Cerebellar cortex (tissue), 1 donor: ENCODE measurements at regions not wholly inside any gene's neighbourhood (a gene's known extent, or its start where the extent isn't known, plus 50 kb on each side); places are given as distances from the start of the nearest gene placed in this dataset.
"Not testable (repeated sequence)": the region's sequence is repeated elsewhere in the genome, so short reads cannot be mapped to it uniquely, and the experiment has no call there.

Experiments used
- DNase-seq: peaks from one replicate; pipeline ENCODE4 v3.0.0-alpha.2; 2015; ENCODE audit warnings: low spot score

DNA sequence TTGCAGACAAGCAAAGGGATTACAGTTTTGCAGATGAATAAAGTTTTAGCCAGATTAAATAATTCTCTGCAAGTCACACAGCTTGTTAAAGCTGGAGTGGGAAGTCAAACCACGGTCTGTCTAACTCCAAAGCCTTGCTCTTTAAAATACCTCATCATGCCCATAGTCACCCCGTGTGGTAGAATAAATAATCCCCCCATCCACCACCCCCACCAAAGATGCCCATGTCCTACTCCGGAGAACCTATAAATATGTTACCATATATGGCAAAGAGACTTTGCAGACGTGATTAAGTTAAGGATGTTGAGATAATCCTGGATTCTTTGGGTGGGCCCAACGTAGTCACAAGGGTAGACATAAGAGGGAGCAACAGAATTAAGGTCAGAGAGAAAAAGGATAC, 118.7 kb downstream of the BEND2 start:
- no peak for DNase-seq

DNA sequence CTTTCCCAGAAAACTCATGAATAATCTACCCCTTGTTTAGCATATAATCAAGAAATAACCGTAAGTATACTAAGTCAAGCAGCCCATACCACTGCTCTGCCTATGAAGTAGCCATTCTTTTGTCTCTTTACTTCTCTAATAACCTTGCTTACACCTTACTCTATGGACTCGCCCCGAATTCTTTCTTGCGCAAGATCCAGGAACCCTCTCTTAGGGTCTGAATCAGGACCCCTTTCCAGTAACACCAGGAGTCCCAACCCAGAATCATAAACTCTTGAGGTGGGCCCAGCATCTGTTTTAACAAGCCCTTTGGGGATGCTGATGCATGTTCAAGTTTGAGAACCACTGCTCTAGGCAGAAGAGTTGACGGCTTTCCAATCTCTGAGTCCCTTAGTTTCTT, 119.6 kb downstream of the BEND2 start:
- no peak for DNase-seq

DNA sequence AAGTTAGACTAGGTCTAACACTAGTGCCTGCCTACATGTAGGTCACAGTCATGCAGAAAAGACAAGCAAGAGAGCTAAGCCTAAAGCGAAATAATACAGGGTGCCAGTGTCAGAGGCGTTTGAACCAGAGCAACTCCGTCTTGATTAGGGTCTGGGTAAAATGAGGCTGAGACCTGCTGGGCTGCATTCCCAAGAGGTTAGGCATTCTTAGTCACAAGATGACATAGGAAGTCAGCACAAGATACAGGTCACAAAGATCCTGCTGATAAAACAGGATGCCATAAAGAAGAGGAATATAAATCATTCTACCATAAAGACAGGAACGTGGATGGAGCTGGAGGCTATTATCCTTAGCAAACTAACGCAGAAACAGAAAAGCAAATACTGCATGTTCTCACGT, 120.9 kb downstream of the BEND2 start:
- no peak for DNase-seq

DNA sequence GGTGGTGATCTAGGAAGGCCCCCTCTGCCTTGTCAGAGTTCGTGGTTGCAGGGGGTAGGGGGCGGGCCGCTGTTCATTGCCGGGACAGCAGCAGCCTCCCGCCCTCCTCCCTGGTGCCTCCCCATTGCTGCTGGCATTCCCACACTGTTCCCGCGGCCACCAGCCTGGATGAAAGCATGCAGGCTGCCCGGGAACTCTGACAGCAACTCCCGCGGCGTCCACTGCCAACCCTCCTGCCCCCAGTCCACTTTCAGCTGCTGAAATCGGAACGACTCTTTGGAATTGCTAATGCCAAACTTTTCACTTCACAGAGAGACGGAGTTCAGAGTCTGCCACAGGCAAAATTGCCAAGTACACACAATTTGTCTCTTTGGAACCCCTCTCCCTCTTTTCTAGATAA, 121.9 kb downstream of the BEND2 start:
- DNase-seq, result no peak

DNA sequence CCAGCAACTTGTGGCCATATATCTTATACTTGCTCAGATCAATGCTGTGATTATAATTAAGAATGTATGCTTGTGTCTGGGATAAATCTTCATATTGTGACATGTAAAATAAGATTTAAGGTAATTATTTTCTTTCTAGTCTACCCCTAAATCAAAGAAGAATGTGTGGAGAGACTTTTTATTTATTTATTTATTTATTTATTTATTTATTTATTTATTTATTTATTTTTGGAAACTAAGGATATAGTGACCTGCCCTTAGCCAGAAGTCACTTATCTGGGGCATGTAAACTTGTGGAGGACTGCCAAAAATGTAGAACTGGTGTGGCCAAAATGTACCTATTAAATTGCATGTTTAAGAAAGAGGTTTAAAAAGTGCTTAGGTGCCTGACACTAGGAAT, 144.3 kb downstream of the BEND2 start:
- no peak for DNase-seq

DNA sequence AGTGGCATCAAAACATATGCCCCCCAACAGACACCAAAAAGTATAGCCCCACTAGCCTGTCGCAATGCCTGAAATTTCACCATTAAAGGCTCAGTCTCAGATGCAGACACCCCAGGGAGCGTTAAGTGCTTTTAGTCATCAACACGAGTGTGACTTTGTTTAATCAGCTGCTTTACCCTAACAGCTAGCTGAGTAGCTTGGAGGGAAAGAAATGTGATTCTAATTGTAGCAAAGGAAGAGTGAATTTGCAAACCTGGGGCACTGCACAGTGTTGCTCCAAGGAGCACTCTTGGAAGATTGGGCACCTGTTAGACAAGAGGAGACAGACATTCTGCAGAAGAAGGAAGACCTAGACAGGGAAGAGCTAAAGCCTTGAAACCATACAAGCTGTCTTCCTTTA, 145.1 kb downstream of the BEND2 start:
- DNase-seq, result no peak

DNA sequence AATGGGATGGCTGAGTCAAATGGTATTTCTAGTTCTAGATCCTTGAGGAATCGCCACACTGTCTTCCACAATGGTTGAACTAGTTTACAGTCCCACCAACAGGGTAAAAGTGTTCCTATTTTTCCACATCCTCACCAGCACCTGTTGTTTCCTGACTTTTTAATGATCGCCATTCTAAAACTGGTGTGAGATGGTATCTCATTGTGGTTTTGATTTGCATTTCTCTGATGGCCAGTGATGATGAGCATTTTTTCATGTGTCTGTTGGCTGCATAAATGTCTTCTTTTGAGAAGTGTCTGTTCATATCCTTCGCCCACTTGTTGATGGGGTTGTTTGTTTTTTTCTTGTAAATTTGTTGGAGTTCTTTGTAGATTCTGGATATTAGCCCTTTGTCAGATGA, 152.6 kb downstream of the BEND2 start:
- not testable (repeated sequence) for DNase-seq

DNA sequence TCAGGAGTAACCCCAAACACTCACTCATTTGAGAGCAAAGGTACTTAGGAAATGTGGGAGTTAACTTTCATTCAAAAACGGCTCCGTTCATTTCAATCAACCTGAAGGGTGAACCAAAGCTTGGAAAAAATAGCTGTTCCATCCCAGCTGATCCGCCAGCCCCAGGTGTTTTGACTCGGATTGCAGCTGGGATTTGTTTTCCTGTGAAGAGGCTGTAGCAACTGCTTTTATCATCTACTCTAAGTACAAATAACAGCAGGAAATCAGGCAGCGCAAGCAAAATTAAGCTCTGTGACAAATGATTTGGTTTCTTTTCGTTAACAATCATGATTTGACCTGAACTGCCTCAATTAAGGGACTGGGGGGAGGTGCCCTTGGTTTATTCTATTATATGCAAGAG, 154.7 kb downstream of the BEND2 start:
- no peak for DNase-seq

DNA sequence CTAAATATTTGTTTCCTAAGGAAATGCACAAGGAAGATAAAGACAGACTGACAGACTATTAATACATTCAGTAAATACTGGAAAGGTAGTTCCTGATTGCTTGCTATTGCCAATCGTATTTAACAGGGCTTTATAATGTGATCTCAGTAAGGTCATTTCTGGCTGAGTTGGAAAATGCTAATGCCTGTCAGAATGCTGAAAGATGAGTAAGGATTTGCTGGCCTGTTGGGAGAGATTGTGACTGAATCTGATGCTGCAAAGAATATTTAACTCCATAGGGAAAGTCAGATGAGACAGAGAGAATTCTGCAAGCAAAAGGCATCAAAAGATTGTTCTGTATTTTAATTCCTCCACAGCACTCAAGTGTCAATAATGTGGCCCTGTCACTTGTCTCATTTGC, 169.0 kb downstream of the BEND2 start:
- DNase-seq, result no peak

DNA sequence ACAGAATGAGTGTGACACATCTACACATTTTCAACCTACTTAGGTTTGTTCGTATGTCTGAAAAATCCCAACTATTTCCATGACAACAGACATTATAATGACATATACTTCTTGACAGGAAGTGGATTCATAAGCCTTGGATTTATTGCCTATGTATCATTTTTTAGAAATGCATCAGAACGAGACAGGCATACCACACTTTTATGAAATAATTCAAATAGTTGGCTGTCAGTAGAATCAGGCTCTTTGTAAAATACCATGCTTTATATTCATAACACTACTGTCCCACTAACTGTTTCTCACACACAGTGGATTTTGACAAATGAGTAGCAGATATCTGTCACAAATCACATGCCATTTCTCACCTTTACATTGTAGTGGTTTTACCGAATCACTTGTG, 173.2 kb downstream of the BEND2 start:
- no peak for DNase-seq

DNA sequence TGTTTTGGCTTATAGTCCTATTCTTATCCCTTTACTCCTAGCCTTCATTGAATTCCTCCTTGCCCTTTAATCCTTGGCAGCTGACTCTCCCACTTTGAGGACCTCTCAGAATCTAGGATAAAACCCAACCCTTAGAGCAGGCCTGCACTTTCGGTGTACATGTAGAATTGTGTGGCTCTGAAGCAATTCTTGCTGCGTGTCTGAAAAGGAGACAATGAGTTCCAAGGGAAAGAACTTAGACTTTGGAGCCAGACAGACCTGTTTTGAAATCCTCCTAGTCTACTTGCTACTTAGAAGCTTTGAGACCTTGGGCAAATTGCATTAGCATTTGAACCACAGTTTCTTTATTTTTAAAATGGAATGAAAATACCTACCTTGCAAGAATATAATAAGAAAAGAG, 175.2 kb downstream of the BEND2 start:
- no peak for DNase-seq

DNA sequence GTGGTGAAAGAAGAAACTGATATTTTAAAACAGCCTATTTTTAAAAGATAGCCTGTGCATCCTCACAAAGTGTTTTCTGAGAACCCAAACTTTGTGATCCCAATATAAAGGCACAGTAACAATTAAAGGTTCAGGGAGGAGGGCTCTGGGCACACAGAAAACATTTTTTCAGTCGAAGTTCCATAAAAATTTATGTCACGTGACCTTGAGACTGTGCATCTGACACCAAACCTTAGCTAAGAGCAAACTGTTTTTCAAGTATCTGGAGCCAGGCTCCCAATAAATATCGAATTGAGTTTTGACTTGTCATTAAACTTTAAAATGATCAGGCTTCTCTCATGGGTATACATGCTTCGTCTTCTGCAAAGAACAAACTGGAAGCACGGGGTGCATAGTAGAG, 177.9 kb downstream of the BEND2 start:
- DNase-seq, result no peak

DNA sequence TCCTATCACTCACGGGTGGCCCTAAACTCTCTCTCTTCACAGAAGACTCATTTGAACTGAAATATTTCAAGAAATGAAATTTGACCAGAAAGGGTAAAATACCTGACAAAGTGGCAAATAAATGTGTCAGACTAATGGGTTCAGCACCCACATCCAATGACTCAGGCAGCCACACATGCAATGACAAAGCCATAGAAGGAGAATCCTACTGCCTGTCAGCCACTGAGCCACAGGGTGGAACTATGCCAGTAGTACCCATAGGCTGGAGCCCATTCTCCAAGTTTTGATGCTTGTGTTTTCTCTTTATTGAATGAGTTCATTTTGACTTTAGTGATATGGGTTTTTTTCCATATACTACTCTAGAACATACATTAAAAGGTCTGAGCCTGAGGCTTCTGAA, 179.0 kb downstream of the BEND2 start:
- no peak for DNase-seq

DNA sequence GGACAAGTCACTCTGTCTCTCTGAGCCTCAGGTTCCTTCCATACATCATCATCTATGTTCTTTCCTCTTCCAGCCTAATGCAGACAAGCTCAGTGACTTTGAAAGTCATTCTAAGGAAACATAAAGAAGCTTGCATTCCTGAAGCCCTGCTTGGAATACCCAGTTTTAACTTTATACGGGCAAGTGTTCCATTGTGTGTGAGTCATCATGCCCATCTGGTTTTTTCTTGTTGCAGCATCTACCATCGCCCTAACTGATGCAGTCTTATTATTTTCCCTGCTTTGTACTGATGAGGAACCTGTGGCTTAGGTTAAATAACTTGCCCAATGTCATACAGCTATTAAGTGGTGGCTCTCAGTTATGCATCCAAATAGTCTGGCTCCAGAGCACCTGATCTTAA, 177.9 kb upstream of the RAI2 start:
- DNase-seq, result no peak

DNA sequence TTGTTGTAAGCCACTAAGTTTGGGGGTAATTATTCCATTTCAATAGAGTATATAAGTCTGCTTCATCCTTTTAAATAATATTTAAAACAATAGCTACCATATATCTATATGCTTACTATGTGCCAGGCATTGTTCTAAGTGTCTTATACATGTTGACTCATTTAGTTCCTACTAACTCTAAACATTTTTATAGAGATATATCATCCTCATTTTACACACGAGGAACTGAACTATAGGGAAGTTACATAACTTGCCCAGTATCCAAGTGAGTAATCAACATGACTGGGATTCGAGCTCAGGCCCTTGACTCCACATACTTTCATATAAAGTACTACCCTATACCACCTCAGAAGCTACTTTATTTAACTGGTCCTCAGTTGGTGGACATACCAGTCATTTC, 175.3 kb upstream of the RAI2 start:
- DNase-seq, result no peak

DNA sequence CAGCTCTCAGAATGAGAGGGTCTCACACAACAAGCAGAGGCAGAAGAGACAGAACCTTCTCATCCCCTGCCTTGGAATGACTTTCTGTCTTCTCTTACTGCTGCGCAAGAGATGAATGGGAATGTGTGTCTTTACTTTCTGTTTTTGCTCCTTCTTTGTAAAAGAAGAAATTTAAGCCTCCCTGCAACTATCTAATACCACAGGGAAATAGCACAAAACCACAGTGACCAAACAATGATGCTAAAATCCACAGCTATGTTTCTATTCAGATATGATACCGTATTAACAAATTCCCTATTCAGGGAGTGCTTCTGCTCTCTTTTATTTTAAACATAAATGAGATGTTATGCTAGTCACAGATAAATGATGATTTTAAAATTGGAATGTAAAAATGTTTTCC, 173.8 kb upstream of the RAI2 start:
- no peak for DNase-seq

DNA sequence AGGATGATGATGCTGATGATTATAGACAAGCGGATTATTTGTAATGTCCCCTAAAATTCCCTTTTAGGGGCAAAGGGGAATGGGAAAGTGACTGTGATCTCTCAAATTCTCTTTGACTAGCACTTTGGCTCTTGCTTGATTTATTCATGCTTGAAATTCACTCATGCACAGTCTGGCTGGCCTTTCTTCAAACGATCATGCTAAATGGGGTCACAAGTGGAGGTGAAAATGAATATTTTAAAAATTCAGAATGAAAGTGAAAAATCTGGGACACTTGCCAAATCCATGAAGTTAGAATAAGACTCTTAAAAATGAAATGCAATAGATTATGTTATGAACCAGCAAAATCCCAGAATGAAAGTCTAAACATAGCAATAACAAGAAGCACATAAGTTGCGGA, 173.4 kb upstream of the RAI2 start:
- DNase-seq, result no peak

DNA sequence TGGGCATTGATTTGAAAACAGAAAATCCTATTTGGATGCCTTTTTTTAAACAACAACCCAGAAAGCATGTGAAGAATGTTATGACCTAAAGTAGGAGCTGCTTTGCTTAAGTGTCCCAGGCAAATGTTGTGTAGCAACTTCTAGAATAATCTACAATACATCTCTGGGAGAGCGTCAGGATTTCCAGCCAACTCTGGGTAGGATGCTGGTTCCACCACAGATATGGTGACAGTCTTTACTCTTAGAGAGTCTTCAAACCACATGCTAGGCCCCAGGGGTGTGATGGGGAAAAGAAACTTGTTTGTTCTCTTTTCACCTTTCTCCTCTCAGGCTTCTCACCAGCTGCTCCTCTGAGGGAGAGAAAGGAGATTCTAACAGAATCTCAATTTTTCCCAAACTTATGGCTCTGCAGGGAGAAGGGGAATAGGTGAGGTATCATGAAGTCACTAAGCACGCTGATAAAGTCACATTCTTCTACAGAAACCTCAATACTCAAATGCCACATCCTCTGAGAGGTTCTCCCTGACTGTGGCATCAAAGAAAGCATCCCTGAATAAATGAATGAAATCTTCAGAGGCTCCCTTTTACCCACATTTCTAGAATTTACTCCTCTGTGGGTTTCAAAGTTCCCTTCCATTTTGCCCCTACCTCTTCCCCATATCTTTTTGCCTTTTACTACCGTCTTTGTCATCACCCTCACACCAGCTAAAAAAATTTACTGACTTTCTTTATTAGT, 171.6 kb upstream of the RAI2 start:
- DNase-seq, result no peak

DNA sequence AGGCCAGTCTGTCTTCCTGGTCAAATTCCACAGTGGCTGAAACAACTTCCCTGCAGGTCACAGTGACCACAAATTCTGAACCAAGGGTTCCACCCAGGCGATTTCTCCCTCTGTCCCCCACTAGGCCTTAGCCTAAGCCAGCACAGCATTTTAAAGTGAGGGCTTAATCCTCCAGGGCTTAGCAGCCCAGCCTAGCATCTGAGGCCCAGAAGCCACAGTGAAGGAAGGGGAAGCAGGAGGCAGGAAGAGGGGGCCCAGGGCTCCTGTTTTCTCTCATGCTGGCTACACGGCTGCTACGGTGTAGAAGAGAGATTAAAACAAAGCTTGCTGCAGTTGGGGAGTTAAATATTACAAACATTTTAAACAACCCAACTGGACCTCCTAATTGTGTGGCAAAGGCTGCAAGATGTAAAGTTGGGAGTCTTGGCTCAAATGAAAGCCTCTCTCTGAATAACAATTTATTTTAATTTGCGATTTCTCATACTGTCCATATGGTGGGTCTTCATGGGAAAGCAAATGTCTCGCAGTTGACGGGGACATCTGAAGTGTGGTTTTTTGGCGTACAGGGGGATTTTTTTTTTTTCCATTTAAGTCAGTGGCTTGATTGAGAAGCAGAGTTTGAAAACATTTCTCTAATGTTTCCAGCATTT, 170.8 kb upstream of the RAI2 start:
- DNase-seq, result no peak

DNA sequence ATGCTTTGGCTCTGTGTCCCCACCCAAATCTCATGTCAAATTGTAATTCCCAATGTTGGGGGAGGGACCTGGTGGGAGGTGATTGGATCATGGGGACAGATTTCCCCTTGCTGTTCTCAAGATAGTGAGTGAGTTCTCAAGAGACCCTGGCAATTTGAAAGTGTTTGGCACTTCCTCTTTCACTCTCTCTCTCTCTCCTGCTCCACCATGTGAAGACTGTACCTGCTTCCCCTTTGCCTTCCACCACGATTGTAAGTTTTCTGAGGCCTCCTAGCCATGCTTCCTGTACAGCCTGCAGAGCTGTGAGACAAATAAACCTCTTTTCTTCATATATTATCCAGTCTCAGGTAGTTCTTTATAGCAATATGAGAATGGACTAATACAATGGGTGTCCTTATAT, 169.6 kb upstream of the RAI2 start:
- DNase-seq, result not testable (repeated sequence)

DNA sequence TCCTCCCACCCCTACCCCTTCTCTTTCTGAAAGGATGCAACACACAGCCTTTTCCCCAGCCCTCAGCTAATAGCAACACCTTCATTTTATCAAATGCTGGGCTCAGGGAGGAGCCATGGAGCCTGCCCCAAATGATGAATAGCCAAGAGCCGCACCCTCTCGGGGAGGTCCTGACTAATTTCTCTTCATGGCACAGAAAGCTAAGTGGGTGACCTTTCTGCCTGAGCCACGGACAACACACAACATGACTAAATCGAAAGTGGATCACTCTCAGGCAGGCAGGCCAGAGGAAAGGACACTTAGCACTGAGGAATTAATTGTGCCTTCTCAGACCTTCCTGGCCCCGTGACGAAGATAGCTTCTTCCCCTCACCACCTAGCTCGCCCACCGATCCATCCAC, 165.1 kb upstream of the RAI2 start:
- DNase-seq, result no peak

DNA sequence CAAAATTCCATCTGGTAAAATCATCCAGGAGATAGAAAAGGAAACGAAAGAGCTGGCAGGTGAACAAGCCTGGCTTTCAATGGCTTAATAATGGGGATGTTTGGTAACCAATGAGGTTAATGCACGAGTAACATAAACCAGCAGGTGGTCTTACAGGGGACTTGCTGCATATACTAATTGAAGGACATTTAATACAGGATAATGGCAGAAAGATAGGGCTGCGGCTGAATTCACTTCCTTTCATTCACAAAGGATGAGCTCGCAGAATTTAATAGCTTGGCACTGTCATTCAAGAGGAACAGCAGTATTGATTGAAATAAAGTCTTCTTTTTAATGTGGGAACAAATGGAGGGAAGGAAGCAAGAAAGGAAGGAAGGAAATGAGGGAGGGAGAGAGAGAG, 156.3 kb upstream of the RAI2 start:
- no peak for DNase-seq

DNA sequence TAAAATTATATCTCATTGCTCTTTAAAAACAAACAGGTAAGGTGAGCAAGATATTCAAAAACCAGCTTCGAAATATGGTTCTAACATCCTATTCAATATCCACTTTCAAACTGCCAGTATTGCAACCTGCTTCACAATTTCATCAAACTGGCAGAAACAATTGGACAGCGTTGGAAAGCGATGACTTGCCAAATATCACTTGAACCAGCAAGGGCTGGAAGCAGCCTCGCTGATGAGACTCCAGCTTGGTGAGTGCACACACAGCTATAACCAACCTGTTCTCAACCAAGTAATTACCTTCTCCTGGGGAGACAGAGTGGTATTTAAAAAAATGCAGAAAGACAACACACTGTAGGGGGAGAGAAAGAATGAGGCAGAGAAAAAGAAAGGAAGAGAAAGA, 155.8 kb upstream of the RAI2 start:
- peak; percentile 14 for DNase-seq

DNA sequence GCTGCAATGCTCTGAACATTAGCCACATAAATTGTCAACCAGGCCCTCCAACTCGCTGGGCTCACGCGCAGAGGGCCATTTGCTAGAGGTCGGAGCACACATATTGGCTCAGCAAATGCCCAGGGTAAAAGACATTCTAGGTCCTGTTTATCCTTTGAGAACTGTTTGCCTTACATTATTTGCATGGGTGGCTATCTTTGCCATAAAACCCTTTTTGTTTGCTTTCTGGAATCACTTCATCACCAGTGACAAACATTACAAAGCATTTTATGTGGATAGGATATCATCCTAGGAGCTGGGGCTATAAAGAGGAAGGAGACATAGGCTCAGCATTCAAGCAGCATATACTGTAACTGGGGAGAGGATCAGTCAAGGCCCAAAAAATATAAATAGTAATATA, 149.2 kb upstream of the RAI2 start:
- no peak for DNase-seq
